Keratinocyte (primary cell): ENCODE measurements at regions not wholly inside any gene's neighbourhood (a gene's known extent, or its start where the extent isn't known, plus 50 kb on each side); places are given as distances from the start of the nearest gene placed in this dataset.

Source experiments
- DNase-seq: peaks from one replicate; pipeline ENCODE4 v3.0.0-alpha.2; 2011; ENCODE audit warnings: low read depth, missing footprints, low spot score
- FAIRE-seq: peaks from 2 replicates; lab custom pipeline; 2011; peaks lifted over from hg19 to GRCh38; lab: Jason Lieb, UNC
- H2AFZ ChIP-seq: 2 replicates; pipeline ENCODE4 v1.6.0; 2012; ENCODE audit warnings: low read length, control low read depth, inconsistent platforms; ENCODE audit not compliant: control insufficient read depth
- H3K27ac ChIP-seq: 2 replicates; pipeline ENCODE4 v1.5.1; 2011; ENCODE audit warnings: low read length; ENCODE audit not compliant: control insufficient read depth, insufficient read depth
- H3K27me3 ChIP-seq: 3 replicates; pipeline ENCODE4 v1.6.0; 2011; ENCODE audit warnings: low read length; ENCODE audit not compliant: control insufficient read depth, insufficient read depth; ENCODE audit errors: extremely low read depth
- H3K36me3 ChIP-seq, 2 experiments: 2 replicates in 1 of 2; 3 replicates in 1 of 2; pipeline ENCODE4 v1.5.1; 2011; ENCODE audit warnings: low read length in 2 of 2, mild to moderate bottlenecking in 1 of 2; ENCODE audit not compliant: control insufficient read depth in 2 of 2, insufficient read depth in 2 of 2; ENCODE audit errors: extremely low read depth in 1 of 2
- H3K4me1 ChIP-seq: 3 replicates; pipeline ENCODE4 v1.5.1; 2011; ENCODE audit warnings: low read length; ENCODE audit not compliant: control insufficient read depth, insufficient read depth; ENCODE audit errors: extremely low read depth
- H3K4me2 ChIP-seq: 3 replicates; pipeline ENCODE4 v1.6.0; 2011; ENCODE audit warnings: low read depth, low read length; ENCODE audit not compliant: control insufficient read depth, insufficient read depth; ENCODE audit errors: extremely low read depth
- H3K4me3 ChIP-seq, 3 experiments: fragments of 200-600 bp in 1 of 3; sonication (generic) in 1 of 3; 2 replicates in 2 of 3; 3 replicates in 1 of 3; pipeline ENCODE4 v1.5.1; 2011 to 2016; ENCODE audit warnings: low read length in 3 of 3, mild to moderate bottlenecking in 3 of 3, control low read depth in 2 of 3, inconsistent platforms in 1 of 3, low read depth in 1 of 3, mixed read lengths in 1 of 3, mixed run types in 1 of 3, moderate library complexity in 1 of 3; ENCODE audit not compliant: control insufficient read depth in 2 of 3, insufficient read depth in 2 of 3; ENCODE audit errors: extremely low read depth in 1 of 3
- H3K79me2 ChIP-seq: 2 replicates; pipeline ENCODE4 v1.6.0; 2012; ENCODE audit warnings: low read length; ENCODE audit not compliant: control insufficient read depth, insufficient read depth
- H3K9ac ChIP-seq: 3 replicates; pipeline ENCODE4 v1.6.0; 2011; ENCODE audit warnings: low read length; ENCODE audit not compliant: control insufficient read depth, insufficient read depth; ENCODE audit errors: extremely low read depth
- H3K9me1 ChIP-seq: 3 replicates; pipeline ENCODE4 v1.6.0; 2011; ENCODE audit warnings: low read length; ENCODE audit not compliant: control insufficient read depth, insufficient read depth; ENCODE audit errors: extremely low read depth
- H3K9me3 ChIP-seq: 2 replicates; pipeline ENCODE4 v1.5.1; 2012; ENCODE audit warnings: low read depth, low read length; ENCODE audit not compliant: control insufficient read depth
- H4K20me1 ChIP-seq: 3 replicates; pipeline ENCODE4 v1.6.0; 2011; ENCODE audit warnings: low read length; ENCODE audit not compliant: control insufficient read depth, insufficient read depth; ENCODE audit errors: extremely low read depth
- EZH2 ChIP-seq: IDR thresholded peaks from one replicate; pipeline ENCODE4 v1.6.1; 2012; ENCODE audit warnings: inconsistent platforms, mild to moderate bottlenecking, low read length, moderate library complexity
- dilution Hi-C: fragments of 300-500 bp; cut with MboI; formaldehyde crosslinking; loops from one replicate; pipeline ENCODE4 v1.7.0; 2020; ENCODE audit warnings: low sequenced_read_pairs; ENCODE audit not compliant: extremely low pct_ligation_motif_present
- TF ChIP-seq, protein P1 (sequence below), 3 experiments: IDR thresholded peaks in 1 of 3; conservative IDR thresholded peaks in 1 of 3; optimal IDR thresholded peaks in 1 of 3; 2 replicates in 2 of 3; 3 replicates in 1 of 3; pipeline versions ENCODE3 to v1.5.1; 2011; ENCODE audit warnings: low read length in 3 of 3, mild to moderate bottlenecking in 3 of 3, moderate library complexity in 2 of 3, control low read depth in 1 of 3, inconsistent platforms in 1 of 3; ENCODE audit not compliant: insufficient read depth in 2 of 3; ENCODE audit errors: extremely low read depth in 1 of 3

GRCh38 chr10:2910656-2911055 is 156.7 kb upstream of the PFKP start:
- FAIRE-seq = no peak
- Histone ChIP-seq H3K4me1 (no peaks in the 10 kb centered on the region), H3K9me1 (no peaks in the 10 kb centered on the region), H3K4me3 (no peak overlapping the region), H3K27ac (no peak overlapping the region), H3K9me3 (no peaks in the 10 kb centered on the region), H4K20me1 (no peaks in the 10 kb centered on the region), H3K27me3 (no peaks in the 10 kb centered on the region), H2AFZ (no peak overlapping the region), H3K36me3 (no peaks in the 10 kb centered on the region), H3K4me2 (no peak overlapping the region), H3K79me2 (no peaks in the 10 kb centered on the region), H3K9ac (no peak overlapping the region)
- TF ChIP-seq EZH2 = no peak
- TF ChIP-seq, protein P1, sequence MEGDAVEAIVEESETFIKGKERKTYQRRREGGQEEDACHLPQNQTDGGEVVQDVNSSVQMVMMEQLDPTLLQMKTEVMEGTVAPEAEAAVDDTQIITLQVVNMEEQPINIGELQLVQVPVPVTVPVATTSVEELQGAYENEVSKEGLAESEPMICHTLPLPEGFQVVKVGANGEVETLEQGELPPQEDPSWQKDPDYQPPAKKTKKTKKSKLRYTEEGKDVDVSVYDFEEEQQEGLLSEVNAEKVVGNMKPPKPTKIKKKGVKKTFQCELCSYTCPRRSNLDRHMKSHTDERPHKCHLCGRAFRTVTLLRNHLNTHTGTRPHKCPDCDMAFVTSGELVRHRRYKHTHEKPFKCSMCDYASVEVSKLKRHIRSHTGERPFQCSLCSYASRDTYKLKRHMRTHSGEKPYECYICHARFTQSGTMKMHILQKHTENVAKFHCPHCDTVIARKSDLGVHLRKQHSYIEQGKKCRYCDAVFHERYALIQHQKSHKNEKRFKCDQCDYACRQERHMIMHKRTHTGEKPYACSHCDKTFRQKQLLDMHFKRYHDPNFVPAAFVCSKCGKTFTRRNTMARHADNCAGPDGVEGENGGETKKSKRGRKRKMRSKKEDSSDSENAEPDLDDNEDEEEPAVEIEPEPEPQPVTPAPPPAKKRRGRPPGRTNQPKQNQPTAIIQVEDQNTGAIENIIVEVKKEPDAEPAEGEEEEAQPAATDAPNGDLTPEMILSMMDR (optimal IDR thresholded peaks at IDR 0.05 in 1 of 3, IDR thresholded peaks at IDR 0.05 in 1 of 3, conservative IDR thresholded peaks at IDR 0.05 in 1 of 3; ENCODE audit: extremely low read depth in 1 of 3, insufficient read depth in 2 of 3, low read length in 3 of 3) = no peak
- dilution Hi-C loops = no loop called here
- no peak for DNase-seq

DNA sequence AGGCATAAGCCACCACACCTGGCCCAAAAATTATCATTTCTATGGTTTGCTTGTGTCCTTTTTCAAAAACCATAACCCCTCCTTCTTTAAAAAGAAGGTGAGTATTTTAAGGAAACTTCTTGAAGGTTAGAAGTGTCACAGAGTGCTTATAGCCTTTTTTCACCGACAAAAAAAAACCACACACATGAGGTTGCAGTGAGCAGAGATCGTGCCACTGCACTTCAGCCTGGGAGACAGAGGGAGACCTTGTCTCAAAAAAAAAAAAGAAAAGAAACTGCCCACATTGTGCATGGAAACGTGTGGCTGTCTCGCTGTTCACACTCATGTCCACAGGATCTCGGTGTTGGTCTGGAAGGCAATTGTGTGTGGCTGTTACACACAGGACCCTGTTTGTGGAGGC is 157.4 kb upstream of the PFKP start:
- Histone ChIP-seq H3K27ac (no peak overlapping the region), H3K9me1 (no peaks in the 10 kb centered on the region), H4K20me1 (no peaks in the 10 kb centered on the region), H3K9ac (no peak overlapping the region), H3K4me2 (no peak overlapping the region), H3K4me1 (no peaks in the 10 kb centered on the region), H3K4me3 (no peak overlapping the region), H3K79me2 (no peaks in the 10 kb centered on the region), H3K27me3 (no peaks in the 10 kb centered on the region), H3K36me3 (no peaks in the 10 kb centered on the region), H3K9me3 (no peaks in the 10 kb centered on the region), H2AFZ (no peak overlapping the region)
- TF ChIP-seq, protein P1 (optimal IDR thresholded peaks at IDR 0.05 in 1 of 3, IDR thresholded peaks at IDR 0.05 in 1 of 3, conservative IDR thresholded peaks at IDR 0.05 in 1 of 3; ENCODE audit: extremely low read depth in 1 of 3, insufficient read depth in 2 of 3, low read length in 3 of 3) = no peak
- DNase-seq (no peak), FAIRE-seq (no peak)
- dilution Hi-C loops = no loop called here
